SW480 (cell line): ENCODE measurements at regions not wholly inside any gene's neighbourhood (a gene's known extent, or its start where the extent isn't known, plus 50 kb on each side); places are given as distances from the start of the nearest gene placed in this dataset.

Experiments used
- DNase-seq: peaks from one replicate; pipeline ENCODE4 v3.0.0-alpha.2; 2016; ENCODE audit warnings: low spot score

DNA sequence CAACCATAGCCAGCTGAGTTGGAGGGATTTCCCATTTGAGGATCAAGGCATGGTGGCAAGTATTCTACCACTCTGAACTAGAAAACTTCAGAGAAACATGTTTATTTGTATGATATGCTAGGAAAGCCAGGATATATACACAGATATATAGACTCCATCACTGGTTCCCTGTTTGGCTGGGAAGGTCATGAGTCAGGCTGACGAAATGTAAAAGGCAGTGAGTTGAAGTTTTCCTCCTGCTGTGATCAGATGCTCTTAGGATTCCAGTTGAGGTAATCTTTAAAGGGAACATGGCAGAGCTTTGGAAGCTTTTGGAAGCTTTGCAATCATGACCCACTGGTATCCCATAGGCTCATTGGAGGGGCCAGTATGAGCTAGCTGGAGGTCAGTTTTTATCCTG, 1369.1 kb downstream of the EPHA7 start:
- no peak for DNase-seq

DNA sequence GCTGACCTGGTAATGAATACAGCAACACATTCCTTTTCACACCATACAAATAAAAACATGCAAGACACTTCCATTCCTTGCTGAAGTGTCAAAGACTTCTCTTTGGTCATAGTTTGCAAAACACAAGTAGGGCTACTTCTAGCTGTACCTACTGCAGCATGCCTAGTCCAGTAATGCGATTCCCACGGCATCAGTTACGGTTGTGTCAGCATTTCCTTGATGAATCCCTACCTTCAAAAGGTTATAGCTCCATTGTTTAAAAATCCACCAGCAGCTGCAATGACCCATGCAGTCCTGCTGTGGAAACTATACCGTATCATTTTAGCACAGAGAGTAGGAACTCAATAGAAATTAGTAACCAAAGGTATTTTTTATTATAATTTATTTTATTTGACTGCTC, 1371.5 kb downstream of the EPHA7 start:
- no peak for DNase-seq

DNA sequence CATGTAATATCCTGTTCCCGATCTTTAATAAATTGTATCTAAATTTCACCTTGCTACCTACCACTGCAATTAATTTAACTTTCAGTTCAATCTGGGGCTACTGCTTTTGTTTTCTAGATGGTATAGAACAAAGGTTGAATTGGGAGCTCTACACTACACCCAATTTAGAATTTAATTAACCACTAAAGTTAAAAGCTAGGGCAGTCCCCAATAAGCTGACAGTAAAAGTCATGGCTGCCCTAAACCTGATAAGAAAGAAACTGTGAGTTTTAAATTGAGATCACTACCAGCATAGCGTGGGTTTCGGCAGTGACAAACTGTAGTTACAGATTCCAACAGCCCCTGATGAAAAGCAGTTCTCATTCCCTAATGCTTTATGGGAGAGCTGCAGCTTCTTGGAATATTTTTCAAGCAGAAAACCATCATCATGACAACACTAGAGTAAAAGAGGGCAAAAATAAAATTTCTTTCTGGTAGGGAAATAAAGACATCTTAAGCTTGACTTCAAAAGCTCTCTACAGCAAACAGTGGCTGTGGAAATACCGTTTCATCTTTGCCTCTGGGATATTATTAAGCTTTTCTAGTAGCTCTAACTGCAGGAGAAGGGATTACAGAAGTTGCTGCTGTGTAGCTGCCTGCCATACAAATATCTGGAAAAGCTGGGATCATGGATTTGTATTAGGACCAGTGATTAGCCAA, 1372.1 kb downstream of the EPHA7 start:
- no peak for DNase-seq

DNA sequence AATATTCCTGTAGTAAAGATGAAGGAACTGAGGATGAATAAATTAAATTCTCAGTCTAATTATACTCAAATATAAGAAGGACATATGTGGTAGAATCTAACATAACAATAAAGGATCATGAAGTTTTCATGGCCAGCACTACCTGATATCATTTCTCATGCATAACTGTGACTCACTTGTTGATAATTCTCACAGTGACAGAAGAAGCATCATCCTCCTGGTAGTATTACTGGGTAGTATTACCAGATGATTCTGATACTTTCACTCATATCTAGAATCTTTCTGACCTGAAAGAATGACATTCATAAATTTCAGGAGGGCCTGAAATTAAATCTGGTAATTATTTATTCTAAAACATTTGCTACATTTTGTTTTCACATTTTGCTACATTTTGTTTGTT, 1375.0 kb downstream of the EPHA7 start:
- DNase-seq, result no peak

DNA sequence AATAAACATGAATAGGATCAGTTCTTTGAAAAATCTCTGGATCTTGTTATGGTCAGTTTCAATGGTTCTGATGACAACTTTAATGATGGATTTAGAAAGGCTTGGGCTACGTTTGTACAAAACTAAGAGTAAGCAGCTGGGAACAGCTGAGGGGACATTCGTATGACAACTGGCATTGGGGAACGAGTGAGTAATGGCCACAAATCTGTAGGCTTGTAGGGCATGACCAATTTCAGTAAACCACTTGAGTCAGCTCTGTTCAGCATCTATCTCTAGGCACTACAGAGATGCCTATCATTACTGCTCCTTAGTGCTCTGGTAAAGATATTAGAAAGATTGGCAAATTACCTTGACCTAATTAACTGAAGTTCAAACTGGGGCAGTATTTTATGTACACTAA, 1375.6 kb downstream of the EPHA7 start:
- DNase-seq, result no peak

DNA sequence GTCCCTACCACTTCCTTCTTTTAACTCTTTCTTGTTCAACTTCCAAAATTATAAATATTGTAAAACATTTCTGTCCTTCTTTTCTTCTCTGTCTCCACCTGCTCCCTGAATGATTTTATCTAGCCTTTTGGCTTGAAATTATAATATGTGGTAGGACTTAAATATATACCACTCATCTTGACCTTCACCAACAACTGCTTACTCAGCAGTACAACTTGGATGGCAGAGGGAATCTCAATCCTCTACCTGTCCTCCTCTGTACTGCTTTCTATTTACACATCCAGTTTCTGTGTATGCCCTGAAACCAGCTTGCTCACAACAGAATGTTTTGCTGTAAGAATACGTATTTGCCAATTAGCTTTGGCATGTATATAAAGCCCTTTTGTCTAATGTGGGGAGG, 1392.5 kb downstream of the EPHA7 start:
- no peak for DNase-seq

DNA sequence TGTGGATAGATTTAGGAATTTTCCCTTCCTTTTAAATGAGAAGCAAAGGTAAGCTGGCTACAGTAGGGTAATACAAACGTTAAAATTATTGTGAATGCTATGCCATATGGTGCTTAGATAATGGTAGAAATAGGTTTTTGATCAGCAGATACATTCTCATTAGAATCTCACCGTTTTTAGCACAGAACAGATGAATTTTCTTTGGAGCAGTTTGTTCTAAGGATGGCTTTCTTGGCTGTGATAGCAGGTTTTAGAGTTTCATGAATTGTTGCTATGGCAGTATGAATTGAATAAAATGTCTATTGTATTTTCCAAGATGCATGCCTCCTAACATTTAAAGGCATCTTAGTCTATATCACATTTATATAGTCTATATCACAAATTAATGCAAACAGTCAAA, 1394.5 kb downstream of the EPHA7 start:
- DNase-seq, result no peak

DNA sequence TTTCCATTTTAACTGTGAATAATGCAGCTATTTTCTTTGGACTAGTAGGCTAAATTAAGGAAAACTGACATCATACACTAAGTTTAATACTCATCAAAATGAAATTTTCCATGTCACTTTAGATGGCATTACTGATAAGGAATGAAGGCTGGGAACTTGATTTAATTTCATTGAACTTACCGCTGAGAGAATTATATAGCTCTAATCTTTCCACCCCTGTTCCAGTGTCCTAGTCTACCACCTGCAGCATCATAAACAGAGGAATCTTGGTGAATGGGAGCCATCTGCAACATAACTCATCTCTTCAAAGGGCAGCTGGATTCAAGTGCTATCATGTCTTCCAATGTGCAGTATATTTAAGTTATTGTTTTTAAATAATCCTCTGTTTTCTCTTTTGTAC, 1395.2 kb downstream of the EPHA7 start:
- no peak for DNase-seq

DNA sequence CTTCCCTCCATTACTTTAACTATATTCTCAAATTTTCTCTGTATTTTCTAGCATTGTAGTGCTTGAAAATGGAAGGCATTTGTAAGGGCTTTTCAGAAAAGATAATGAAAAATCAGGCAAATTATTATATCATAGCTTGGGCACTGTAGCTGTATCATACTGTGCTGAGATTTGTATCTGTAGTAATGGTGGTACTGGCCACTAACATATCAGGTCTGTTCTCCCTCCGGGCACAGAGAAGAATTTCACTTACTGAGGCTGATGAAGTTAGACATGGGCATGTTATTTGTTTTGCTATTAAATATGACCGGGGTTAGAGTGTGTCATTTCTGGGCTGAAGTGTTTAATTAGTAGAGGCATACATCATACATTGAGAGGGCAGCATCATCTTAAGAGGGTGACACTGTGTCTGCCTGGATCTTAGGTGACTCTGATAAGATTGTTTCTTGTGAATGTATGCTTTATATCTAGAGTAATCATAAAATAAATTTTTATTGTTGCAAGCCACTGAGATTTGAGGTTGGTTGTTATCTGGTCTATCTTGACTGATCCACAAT, 1395.9 kb downstream of the EPHA7 start:
- DNase-seq, result no peak

DNA sequence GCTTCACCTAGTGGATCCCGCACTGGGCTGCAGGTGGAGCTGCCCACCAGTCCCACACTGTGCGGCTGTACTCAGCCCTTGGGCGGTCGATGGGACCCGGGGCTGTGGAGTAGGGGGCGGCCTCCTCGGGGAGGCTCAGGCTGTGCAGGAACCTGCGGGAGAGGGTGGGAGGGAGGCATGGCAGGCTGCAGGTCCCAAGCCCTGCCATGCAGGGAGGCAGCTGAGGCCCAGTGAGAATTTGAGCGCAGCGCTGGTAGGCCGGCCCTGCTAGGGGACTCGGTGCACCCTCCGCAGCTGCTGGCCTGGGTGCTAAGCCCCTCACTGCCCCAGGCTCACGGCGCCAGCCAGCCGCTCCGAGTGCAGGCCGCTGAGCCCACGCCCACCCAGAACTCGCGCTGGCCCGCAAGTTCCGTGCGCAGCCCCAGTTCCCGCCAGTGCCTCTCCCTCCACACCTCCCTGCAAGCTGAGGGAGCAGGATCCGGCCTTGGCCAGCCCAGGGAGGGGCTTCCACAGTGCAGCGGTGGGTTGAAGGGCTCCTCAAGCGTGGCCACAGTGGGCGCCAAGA, 1407.6 kb downstream of the EPHA7 start:
- DNase-seq, result no peak

DNA sequence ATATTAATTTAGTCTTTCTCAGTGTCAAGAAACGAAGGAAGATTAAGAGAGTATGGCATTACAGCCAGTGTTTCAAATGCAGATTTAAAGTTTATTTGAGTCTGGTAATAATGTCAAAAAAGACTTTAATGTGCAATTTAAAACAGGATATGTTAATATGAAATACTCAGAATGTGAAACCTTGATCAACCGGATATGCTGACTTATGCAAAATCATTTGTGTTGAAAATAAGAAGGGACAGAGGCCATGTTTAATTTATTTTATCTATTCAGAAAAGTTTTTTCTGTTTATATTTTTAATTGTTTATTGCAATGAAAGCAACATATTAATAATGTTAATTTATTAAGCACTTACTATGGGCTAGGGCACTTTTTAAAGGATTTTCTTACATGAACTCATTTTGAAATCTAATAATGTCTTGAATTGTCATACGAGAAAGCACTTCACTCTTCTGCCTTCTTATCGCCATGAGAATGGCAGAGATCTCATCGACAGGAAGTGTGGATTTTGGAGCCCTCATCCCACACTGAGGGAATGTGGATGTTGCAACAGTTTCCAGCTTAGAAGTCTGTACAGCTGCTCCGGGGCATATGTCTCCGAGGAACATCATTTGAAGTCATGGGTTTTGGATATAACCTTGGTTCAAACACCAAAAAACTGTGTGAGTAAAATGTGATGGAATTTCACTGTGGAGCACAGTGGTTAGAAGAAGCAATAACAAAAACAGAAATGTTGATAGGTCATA, 1410.4 kb downstream of the EPHA7 start:
- no peak for DNase-seq

DNA sequence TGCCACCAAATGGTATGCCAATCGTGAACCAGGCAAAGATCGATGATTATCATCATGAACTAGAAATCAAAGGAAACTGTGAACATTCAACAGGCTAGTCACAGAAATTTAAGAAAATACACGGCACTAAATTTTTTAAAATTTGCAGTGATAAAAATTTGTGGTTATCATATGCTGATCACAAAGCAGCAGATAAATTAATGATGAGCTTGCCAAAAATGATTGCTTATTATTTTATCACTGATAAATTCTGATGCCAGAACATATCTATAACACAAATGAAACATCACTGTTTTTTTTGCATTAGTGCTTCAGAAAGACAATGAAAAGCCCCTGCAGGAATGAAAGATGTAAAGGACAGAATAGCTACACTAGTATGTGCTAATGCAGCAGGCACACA, 1413.2 kb upstream of the MAP3K7 start:
- DNase-seq, result no peak

DNA sequence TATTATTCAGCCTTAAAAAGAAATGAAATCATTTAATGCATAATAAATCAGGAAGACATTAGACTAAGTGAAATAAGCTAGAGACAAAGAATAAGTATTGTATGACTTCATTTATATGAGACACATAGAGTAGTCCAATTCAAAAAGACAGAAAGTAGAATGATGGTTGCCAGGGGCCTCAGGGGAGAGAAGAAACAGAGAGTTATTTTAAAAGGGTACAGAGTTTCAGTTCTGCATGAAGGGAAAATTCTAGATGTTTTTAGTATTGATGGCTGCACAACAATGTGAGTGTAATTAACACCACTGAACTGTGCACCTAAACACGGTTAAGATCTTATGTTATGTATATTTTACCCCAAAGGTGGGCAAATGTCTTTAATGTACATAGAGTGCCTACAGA, 1407.9 kb upstream of the MAP3K7 start:
- no peak for DNase-seq

DNA sequence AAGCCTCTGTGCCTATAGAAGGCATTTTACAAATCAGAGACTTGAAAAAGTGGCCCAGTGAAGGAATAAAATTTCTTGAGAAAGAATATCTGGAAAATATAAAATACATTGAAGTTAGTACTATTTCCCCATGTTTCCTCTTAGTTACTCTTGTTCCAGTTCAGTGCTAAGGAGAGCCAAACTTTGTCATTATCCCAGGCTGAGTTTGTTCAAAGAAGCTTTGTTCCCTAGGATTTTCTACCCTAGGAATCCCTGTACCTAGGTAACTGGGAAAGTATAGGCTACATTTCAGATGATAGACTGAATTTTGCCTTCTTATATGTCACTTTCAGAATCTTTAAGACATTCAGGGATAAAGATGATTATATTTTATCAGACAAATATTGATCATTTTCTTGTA, 1395.7 kb upstream of the MAP3K7 start:
- no peak for DNase-seq

DNA sequence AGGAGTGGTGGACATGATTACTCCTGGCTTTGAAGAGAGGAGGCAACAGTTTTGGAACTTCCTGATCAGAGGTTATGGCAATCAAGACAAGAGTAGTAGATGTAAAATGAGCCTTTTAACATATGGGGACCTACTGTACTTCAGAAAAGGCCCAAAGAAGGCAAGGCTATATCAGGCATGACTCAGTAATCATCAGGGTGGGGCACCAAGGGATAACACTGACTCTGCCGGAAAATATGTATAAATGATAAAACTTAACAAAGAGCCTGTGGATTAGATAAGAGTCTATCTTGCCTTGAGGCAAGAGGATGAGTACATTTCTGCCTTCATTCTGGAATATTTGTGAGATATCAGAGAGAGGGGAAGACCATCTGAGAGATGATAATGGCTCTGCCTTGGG, 1389.9 kb upstream of the MAP3K7 start:
- no peak for DNase-seq

DNA sequence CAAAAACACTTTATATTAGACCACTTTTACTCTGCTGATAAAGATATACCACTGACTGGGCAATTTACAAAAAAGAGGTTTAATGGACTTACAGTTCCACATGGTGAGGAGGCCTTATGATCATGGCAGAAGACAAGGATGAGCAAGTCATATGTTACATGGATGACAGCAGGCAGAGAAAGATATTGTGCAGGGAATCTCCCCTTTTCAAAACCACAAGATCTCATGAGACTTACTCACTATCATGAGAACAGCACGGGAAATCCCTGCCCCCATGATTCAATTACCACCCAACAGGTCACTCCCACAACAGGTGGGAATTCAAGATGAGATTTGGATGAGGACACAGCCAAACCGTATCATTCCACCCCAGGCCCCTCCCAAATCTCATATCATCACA, 1383.8 kb upstream of the MAP3K7 start:
- no peak for DNase-seq

DNA sequence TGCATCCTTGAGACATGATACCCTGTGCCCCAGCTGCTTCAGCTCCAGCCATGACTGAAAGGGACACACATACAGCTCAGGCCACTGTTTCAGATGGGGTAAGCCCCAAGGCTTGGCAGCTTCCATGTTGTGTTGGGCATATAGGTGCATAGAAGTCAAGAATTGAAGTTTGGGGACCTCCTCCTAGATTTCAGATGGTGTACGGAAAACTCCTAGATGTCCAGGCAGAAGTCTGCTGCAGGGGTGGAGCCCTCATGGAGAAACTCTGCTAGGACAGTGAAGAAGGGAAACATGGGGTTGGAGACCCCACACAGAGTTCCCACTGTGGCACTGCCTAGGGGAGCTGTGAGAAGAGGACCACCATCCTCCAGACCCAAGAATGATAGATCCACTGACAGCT, 1379.0 kb upstream of the MAP3K7 start:
- DNase-seq, result no peak

DNA sequence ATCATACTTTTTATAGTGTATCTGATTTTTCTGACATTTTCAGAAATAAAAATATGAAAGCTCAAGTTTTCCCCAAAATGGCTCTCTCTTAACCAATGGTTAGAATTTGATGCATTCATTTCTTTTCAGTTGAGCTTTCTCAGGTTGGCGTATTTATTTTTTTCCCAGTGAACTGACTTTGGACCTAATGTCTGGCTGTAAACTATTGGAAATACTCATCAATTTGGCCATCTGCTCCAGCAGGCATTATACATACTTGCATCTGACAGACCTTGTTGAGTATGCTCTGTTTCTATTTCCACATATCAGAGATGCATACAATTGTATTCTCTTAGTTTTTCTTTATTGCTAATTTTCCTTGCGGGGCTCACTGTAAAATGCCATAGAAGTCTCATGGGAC, 1374.8 kb upstream of the MAP3K7 start:
- DNase-seq, result no peak

DNA sequence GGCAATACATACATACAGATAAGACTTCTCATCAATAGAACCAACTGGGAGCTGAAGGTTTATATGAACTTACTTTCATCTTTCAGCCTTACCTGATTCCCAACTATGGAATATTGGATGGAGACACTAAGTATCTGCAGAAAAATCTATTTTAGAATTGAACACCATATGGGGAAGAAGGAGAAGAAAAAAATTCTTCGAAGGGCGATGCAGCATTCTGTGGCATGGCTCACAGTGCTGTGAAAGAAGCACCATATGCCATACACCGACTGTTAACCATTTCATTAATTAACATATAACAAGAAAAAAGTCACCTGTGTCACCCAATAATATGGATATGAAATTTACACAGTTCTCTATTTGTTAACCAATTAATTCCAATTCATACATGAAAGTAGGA, 1374.4 kb upstream of the MAP3K7 start:
- DNase-seq, result no peak

DNA sequence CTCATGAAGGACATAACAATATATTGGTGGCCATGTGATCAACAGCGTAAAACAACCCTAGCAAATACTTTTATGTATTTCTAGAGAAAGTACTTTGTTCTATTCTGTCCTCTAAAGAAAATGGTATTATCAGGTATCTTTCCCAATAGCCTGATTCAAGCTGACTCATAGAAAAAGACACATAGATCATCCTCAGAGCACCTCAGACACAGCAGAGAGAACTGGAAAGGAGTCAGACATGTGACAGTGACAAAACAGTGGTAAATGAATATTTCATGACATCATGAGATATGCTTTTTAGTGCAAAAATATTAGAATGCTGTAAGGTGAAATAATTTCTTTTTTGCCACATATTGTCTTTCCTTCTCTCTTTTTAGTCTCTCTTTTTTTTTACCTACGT, 1355.0 kb upstream of the MAP3K7 start:
- no peak for DNase-seq

DNA sequence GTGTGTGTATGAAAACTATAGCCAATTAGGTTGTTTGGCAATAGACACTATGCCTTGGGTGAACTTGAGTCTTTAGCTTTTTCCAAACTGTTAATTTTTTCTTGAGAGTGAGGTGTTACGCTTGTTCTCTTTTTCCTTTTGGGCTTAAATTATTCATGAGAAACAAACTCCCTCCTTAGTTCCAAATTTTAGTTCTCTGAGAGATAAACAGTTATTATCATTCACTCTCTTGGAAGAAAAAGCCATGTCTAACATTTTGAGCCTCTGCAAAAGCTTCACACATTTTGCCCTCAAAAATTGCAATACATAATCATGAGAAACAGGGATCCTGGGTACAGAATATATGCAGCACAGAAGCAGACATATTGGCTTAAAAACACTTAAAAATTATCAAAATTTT, 1353.9 kb upstream of the MAP3K7 start:
- DNase-seq, result no peak

DNA sequence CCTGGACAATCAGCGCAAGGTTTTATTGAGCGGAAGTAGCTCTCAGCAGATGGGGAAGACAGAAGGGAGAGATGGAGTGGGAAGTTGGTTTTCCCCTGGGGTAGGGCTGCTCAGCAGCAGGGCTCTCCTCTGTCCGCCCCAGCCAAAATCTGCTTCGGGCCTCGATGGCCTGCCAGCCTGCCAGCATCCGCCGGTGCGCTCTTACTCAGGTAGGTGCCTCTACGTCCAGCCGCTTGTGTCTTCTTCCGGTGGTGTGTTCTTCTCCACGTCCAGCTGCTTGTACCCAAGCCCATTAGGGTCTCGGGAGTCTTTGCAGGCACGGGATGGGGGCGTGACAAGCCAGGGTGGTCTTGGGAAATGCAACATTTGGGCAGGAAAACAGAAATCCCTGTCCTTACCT, 1340.0 kb upstream of the MAP3K7 start:
- no peak for DNase-seq

DNA sequence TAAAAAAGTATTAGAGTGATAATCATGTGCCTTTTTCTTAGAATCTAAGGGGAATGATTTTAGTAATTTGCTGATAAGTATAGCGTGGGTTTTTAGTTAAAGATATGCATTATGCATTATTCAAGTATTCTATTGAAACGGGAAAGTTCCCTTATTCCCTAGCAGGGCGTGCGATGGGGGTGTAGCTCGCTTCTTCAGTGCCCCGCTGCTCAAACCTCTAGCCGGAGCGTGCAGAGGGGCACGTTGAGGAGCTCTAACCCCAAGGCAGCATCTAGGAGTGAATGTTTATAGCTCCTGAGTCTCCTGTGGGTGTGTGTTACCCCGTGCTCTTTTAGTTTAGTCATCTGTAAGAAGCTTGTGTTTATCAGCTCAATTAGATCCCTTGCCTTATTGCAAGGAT, 1339.5 kb upstream of the MAP3K7 start:
- no peak for DNase-seq
